ENCODE measurements at regions not wholly inside any gene's neighbourhood (a gene's known extent, or its start where the extent isn't known, plus 50 kb on each side); places are given as distances from the start of the nearest gene placed in this dataset.

DNA sequence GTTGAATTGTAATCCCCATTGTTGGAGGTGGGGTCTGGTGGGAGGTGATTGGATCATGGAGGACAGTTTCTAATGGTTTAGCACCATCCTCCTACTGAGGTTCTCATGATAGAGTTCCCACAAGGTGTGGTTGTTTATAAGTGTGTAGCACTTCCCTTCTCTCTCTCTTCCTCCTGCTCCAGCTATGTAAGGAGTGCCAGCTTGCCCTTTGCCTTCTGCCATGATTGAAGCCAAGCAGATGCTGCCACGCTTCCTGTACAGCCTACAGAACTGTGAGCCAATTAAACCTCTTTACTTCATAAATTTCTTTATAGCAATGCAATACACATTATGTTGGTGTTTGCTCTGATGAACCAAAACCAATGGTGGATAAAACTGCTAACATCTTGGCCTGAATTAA is 238.2 kb downstream of the EFNB2 start:
- DNase-seq (ENCODE audit: low spot score): no peak
- no peak for TF ChIP-seq CTCF (IDR thresholded peaks at IDR 0.05)
- no peak for ATAC-seq (ENCODE audit: low FRiP score)

DNA sequence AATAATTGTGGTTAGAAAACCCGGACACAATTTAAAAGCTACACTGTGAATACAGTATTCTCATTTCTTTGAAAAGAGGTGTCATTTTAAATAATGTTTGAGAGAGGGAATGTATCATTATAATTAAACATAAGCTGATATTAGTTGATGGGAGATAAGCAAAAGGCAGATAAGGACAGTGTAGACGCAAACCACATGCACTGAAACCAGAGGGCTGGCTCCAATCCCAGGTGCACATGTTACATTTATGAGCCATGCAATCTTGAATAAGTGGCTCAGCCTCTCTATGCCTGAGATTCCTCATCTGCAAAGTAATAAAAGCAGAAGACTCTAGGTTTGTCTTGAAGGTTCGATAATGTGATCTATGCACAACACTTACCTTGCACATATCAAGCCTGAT is 238.7 kb downstream of the EFNB2 start:
- TF ChIP-seq CTCF (IDR thresholded peaks at IDR 0.05): no peak
- ATAC-seq (ENCODE audit: low FRiP score) (no peak), DNase-seq (ENCODE audit: low spot score) (no peak)

GRCh38 chr13:106295971-106296370 is 239.5 kb downstream of the EFNB2 start:
- DNase-seq (ENCODE audit: low spot score): no peak
- no peak for ATAC-seq (ENCODE audit: low FRiP score)
- TF ChIP-seq CTCF (IDR thresholded peaks at IDR 0.05): no peak

DNA sequence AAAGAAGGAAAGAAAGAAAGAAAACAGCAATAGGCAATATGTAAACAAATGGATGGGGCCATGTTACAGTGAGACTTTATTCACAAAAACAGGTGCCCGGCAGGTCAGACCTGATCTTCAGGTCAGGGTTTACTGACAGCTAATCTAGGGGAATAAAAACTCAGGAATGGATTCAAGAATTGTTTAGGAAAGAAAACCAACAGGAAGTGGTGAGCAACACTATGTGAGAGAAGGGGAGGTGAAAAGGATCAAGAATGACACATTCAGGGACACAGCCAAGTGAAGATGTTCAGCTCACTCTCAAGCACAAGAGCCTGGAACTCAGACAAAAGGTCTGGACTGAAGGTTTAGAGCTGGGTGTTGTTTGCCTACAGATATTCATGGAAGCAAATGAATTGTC is 244.5 kb downstream of the EFNB2 start:
- TF ChIP-seq CTCF (IDR thresholded peaks at IDR 0.05): no peak
- DNase-seq (ENCODE audit: low spot score): no peak
- ATAC-seq (ENCODE audit: low FRiP score): no peak

DNA sequence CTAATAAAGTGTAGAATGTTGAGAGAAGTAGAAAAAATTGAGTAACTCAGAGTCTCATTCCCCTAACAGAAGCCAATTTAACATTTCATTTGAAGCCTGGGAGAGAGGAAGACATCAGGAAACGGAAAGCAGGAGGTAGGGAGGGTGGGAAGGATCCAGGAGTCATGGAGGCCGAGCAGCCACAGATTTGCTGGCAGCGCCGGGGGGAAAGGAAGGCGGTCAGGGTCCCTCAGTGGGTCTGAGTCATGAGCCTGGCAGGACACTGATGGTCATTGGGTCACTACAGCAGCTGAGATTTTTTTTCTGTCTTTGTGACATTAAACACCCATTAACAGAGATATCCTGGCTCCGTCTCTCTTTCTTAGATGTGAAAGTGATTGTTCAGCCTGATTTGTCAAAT is 248.1 kb downstream of the EFNB2 start:
- no peak for ATAC-seq (ENCODE audit: low FRiP score)
- no peak for DNase-seq (ENCODE audit: low spot score)
- TF ChIP-seq CTCF (IDR thresholded peaks at IDR 0.05): no peak

GRCh38 chr13:106286811-106287210 is 248.7 kb downstream of the EFNB2 start:
- DNase-seq (ENCODE audit: low spot score) (no peak), ATAC-seq (ENCODE audit: low FRiP score) (no peak)
- no peak for TF ChIP-seq CTCF (IDR thresholded peaks at IDR 0.05)

DNA sequence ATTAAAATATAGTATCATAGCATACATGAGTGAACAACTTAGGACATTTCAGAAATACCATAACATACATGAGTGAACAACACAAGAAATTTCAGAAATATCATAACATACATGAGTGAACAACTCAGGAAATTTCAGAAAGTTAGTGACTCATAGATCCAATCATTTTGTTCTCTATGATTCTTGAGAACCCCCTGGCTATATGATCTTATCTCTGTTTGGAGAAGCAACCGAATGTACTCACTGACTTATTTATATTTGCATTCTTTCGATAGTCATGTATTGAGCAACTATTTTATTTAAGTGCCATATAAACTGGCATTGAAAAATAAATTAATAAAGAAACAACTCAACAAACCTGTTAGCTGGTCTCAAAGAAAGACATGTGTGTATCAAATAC is 251.1 kb downstream of the EFNB2 start:
- ATAC-seq (ENCODE audit: low FRiP score): no peak
- no peak for DNase-seq (ENCODE audit: low spot score)
- no peak for TF ChIP-seq CTCF (IDR thresholded peaks at IDR 0.05)

Data from omental fat pad (tissue), 3 donors.